ENCODE measurements at regions not wholly inside any gene's neighbourhood (a gene's known extent, or its start where the extent isn't known, plus 50 kb on each side); places are given as distances from the start of the nearest gene placed in this dataset.

DNA sequence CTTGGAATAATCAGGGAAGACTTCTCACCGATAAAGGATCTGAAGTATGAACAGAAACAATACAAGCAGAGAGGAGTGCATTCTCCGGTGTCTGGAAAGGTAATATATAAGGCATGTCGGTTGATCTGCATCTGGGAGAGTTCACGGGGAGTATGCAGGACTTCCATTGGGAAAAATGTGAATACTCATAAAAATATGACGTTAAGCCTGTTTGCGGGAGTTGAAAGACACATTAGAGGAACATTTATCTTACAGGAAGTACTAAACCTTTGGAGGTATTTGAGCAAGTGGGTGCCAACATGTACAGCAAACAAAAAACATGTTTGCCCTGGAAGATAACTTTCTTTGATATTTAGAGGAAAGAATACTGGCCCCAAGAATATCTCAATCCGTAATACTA is 286.8 kb downstream of the SLITRK6 start:
- Mint-ChIP-seq H3K27ac (no peak overlapping the region), H3K36me3 (ENCODE audit: insufficient read depth in 2 of 2) (no peaks in the 10 kb centered on the region), H3K4me1 (ENCODE audit: low read depth) (no peaks in the 10 kb centered on the region), H3K27me3 (ENCODE audit: low read depth) (no peaks in the 10 kb centered on the region), H3K9me3 (peaks cover 0 to 3% of the 10 kb centered on the region in 2 donors), H3K4me3 (no peak overlapping the region)
- DNase-seq (no peak), ATAC-seq (replicated peaks in 1 of 2) (no peak)

DNA sequence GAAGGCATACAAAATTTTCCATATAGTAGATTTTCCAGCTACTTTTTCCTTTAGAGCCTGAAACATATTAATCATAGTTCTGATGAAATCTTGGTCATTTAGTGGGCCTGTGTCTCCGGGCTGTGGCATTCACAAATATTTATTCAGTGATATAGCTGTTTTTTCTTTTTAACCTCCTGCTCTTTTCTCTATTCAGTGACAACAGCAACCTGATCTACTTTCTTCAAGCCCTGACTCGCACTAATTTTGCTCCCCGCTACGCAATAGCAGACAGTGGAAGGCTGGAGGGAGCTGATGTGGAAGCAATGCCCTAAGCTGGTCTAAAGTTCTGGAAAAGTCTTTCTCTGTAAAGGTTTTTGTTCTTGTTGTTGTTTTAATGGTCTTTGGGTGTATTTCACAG is 289.7 kb downstream of the SLITRK6 start:
- ATAC-seq (replicated peaks in 1 of 2) (no peak), DNase-seq (no peak)
- no peak overlapping the region for H3K27ac Mint-ChIP-seq
- no peaks in the 10 kb centered on the region for H3K27me3 Mint-ChIP-seq (ENCODE audit: low read depth)
- H3K36me3 Mint-ChIP-seq (ENCODE audit: insufficient read depth in 2 of 2): no peaks in the 10 kb centered on the region
- no peaks in the 10 kb centered on the region for H3K4me1 Mint-ChIP-seq (ENCODE audit: low read depth)
- no peak overlapping the region for H3K4me3 Mint-ChIP-seq
- H3K9me3 Mint-ChIP-seq: no peaks in the 10 kb centered on the region

DNA sequence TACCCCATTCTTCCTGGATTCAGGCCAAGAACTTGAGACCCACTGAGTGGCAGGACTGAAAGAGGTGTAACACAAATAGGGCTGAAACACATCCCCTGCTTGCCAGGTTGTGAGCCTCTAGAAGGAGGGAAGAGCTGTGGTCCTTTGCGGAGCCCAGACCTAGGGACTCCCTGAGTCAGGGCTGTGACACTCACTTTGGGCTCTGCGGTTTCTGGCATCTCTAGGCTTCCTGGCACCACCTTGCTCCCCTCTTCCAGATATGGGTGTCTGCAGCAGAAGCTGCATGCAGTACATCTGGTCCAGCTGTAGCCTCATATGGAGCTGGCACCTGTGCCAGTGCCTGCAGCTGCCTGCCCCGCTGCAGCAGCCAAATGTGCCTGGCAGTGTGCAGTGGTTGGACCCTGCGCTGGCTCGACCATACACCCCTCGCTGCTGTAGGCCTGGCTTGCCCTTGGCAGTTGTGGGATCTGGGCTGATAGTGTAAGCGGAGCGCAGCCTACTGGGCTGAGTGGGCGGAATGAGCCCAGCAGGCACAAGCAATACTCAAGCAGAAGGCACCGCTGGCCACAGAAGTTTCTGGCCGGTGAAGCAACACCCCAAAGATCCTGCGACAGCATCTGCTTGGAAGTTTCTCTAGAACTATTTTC is 290.4 kb downstream of the SLITRK6 start:
- DNase-seq (no peak), ATAC-seq (replicated peaks in 1 of 2) (no peak)
- H3K27me3 Mint-ChIP-seq (ENCODE audit: low read depth): no peaks in the 10 kb centered on the region
- H3K36me3 Mint-ChIP-seq (ENCODE audit: insufficient read depth in 2 of 2): no peaks in the 10 kb centered on the region
- H3K27ac Mint-ChIP-seq: no peak overlapping the region
- no peaks in the 10 kb centered on the region for H3K4me1 Mint-ChIP-seq (ENCODE audit: low read depth)
- no peaks in the 10 kb centered on the region for H3K9me3 Mint-ChIP-seq
- no peak overlapping the region for H3K4me3 Mint-ChIP-seq

- DNase-seq (no peak), ATAC-seq (replicated peaks in 1 of 2) (no peak)
- Mint-ChIP-seq H3K4me3 (no peak overlapping the region), H3K4me1 (ENCODE audit: low read depth) (no peaks in the 10 kb centered on the region), H3K27me3 (ENCODE audit: low read depth) (no peaks in the 10 kb centered on the region), H3K27ac (no peak overlapping the region), H3K9me3 (no peaks in the 10 kb centered on the region), H3K36me3 (ENCODE audit: insufficient read depth in 2 of 2) (no peaks in the 10 kb centered on the region)
Measured at GRCh38 chr13:85503797-85504196, 295.4 kb downstream of the SLITRK6 start.

DNA sequence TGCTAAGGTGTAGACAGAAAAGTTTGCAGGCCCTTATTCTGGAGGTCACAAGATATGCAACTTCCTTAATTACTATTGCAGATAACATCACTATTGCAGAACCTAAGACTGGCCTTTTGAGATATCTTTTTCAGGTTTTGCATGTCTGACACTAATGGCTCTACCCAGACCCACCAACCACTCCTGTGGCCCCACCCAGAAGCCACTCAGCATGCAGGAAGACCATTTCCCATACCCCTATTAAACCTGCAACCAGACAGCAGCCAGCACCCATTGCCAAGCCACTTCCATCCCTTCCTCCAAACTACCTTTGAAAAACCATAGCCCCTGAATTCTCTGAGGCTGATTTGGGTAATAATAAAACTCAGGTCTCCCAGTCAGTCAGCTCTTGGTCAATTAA is 297.6 kb downstream of the SLITRK6 start:
- no peaks in the 10 kb centered on the region for H3K4me1 Mint-ChIP-seq (ENCODE audit: low read depth)
- ATAC-seq (replicated peaks in 1 of 2) (no peak), DNase-seq (no peak)
- H3K9me3 Mint-ChIP-seq: no peaks in the 10 kb centered on the region
- no peaks in the 10 kb centered on the region for H3K27me3 Mint-ChIP-seq (ENCODE audit: low read depth)
- H3K36me3 Mint-ChIP-seq (ENCODE audit: insufficient read depth in 2 of 2): no peaks in the 10 kb centered on the region
- H3K27ac Mint-ChIP-seq: no peak overlapping the region
- H3K4me3 Mint-ChIP-seq: no peak overlapping the region

GRCh38 chr13:85500696-85501256 is 298.4 kb downstream of the SLITRK6 start:
- H3K9me3 Mint-ChIP-seq: no peaks in the 10 kb centered on the region
- no peak for DNase-seq
- ATAC-seq (replicated peaks in 1 of 2): no peak
- no peaks in the 10 kb centered on the region for H3K4me1 Mint-ChIP-seq (ENCODE audit: low read depth)
- no peaks in the 10 kb centered on the region for H3K36me3 Mint-ChIP-seq (ENCODE audit: insufficient read depth in 2 of 2)
- H3K27ac Mint-ChIP-seq: no peak overlapping the region
- H3K27me3 Mint-ChIP-seq (ENCODE audit: low read depth): no peaks in the 10 kb centered on the region
- no peak overlapping the region for H3K4me3 Mint-ChIP-seq

DNA sequence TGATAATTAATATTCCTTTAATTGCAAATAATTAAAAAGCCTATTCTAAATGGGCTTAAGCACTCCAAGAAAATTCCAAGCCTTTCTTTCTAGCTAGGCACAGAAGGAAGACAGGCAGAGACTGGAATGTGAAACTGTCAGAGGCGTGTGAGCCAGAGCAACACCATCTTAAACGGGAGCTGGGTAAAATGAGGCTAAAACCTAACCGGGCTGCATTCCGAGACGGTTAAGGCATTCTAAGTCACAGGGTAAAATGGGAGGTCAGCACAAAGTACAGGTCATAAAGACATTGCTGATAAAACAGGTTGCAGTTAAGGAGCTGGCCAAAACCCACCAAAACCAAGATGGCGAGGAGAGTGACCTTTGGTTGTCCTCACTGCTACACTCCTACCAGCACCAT is 300.4 kb downstream of the SLITRK6 start:
- DNase-seq: no peak
- Mint-ChIP-seq H3K27ac (no peak overlapping the region), H3K36me3 (ENCODE audit: insufficient read depth in 2 of 2) (no peaks in the 10 kb centered on the region), H3K4me1 (ENCODE audit: low read depth) (no peaks in the 10 kb centered on the region), H3K4me3 (no peak overlapping the region), H3K27me3 (ENCODE audit: low read depth) (no peaks in the 10 kb centered on the region), H3K9me3 (no peaks in the 10 kb centered on the region)
- no peak for ATAC-seq (replicated peaks in 1 of 2)

GRCh38 chr13:85497652-85498051 is 301.6 kb downstream of the SLITRK6 start:
- Mint-ChIP-seq H3K36me3 (ENCODE audit: insufficient read depth in 2 of 2) (no peaks in the 10 kb centered on the region), H3K27me3 (ENCODE audit: low read depth) (no peaks in the 10 kb centered on the region), H3K27ac (no peak overlapping the region), H3K4me1 (ENCODE audit: low read depth) (no peaks in the 10 kb centered on the region), H3K9me3 (peaks cover 0 to 3% of the 10 kb centered on the region in 2 donors), H3K4me3 (no peak overlapping the region)
- ATAC-seq (replicated peaks in 1 of 2) (no peak), DNase-seq (no peak)

GRCh38 chr13:85492283-85492682 is 306.9 kb downstream of the SLITRK6 start:
- H3K9me3 Mint-ChIP-seq: peaks cover 0 to 3% of the 10 kb centered on the region in 2 donors
- no peaks in the 10 kb centered on the region for H3K36me3 Mint-ChIP-seq (ENCODE audit: insufficient read depth in 2 of 2)
- no peak overlapping the region for H3K27ac Mint-ChIP-seq
- H3K4me1 Mint-ChIP-seq (ENCODE audit: low read depth): no peaks in the 10 kb centered on the region
- H3K4me3 Mint-ChIP-seq: no peak overlapping the region
- DNase-seq (no peak), ATAC-seq (replicated peaks in 1 of 2) (no peak)
- H3K27me3 Mint-ChIP-seq (ENCODE audit: low read depth): no peaks in the 10 kb centered on the region

DNA sequence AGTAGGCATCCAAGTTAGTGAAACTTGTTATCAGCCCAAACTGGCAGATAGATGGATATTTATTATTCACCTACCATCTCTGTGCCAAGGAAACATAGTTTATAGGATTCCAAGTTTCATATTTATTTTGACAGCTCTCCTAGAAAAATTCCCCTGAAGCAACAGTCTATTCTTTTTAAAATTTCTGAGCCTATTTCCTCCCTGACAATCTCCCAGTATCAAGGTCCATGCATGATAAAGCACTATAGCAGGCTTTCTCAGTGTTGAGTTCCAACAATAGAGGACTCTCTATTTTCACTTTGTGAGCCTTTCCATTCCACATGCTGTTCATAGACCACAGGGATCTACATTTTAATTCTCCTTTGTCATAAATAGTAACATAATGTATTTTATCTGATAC is 312.6 kb downstream of the SLITRK6 start:
- no peak overlapping the region for H3K4me3 Mint-ChIP-seq
- DNase-seq (no peak), ATAC-seq (replicated peaks in 1 of 2) (no peak)
- no peaks in the 10 kb centered on the region for H3K36me3 Mint-ChIP-seq (ENCODE audit: insufficient read depth in 2 of 2)
- no peak overlapping the region for H3K27ac Mint-ChIP-seq
- H3K4me1 Mint-ChIP-seq (ENCODE audit: low read depth): no peaks in the 10 kb centered on the region
- no peaks in the 10 kb centered on the region for H3K9me3 Mint-ChIP-seq
- no peaks in the 10 kb centered on the region for H3K27me3 Mint-ChIP-seq (ENCODE audit: low read depth)

DNA sequence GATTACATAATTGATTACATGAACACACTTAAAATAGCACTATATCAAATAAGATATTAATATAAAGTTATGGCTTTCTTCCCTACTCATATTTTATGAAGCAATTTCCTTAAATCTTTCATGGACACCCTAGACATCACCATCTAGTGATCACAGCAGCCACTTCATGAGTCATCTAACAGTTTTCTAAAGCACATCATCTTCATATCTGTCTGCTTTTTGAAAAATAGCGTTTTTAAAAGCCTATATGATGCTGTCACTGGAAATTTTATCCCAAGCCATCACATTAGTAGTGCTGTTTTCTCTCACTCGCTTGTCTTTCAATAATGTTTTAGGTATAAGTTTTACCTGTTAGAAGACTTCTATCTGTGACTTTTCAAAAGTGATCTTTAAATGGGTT is 326.1 kb downstream of the SLITRK6 start:
- H3K27ac Mint-ChIP-seq: no peak overlapping the region
- no peak overlapping the region for H3K4me3 Mint-ChIP-seq
- H3K36me3 Mint-ChIP-seq (ENCODE audit: insufficient read depth in 2 of 2): no peaks in the 10 kb centered on the region
- ATAC-seq (replicated peaks in 1 of 2) (no peak), DNase-seq (no peak)
- no peaks in the 10 kb centered on the region for H3K9me3 Mint-ChIP-seq
- no peaks in the 10 kb centered on the region for H3K4me1 Mint-ChIP-seq (ENCODE audit: low read depth)
- H3K27me3 Mint-ChIP-seq (ENCODE audit: low read depth): no peaks in the 10 kb centered on the region

DNA sequence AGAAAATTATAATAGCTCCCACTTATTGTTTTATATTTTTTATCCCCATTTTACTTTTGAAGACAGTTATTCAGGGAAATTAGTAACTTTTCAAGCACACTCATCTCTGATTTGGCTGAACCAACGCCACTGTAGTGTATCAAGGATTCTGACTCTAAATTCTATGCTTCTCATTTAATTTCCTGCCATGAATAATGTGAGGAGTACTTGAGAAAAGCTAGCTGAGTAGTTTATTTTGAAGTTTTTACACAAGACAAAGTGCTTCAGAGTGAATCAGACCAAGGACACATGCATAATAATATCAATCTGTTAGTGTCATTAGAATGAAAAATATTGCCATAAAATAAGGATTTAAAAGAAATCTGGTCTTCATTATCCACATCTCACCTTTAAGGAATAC is 329.9 kb downstream of the SLITRK6 start:
- Mint-ChIP-seq H3K4me3 (no peak overlapping the region), H3K27ac (no peak overlapping the region), H3K36me3 (ENCODE audit: insufficient read depth in 2 of 2) (no peaks in the 10 kb centered on the region), H3K4me1 (ENCODE audit: low read depth) (no peaks in the 10 kb centered on the region), H3K27me3 (ENCODE audit: low read depth) (no peaks in the 10 kb centered on the region), H3K9me3 (peaks cover 0 to 1% of the 10 kb centered on the region in 2 donors)
- ATAC-seq (replicated peaks in 1 of 2) (no peak), DNase-seq (no peak)

GRCh38 chr13:85462792-85463425 is 336.3 kb downstream of the SLITRK6 start:
- ATAC-seq (replicated peaks in 1 of 2): no peak
- H3K36me3 Mint-ChIP-seq (ENCODE audit: insufficient read depth in 2 of 2): no peaks in the 10 kb centered on the region
- H3K4me3 Mint-ChIP-seq: no peak overlapping the region
- H3K27ac Mint-ChIP-seq: no peak overlapping the region
- DNase-seq: no peak
- peaks cover 2 to 4% of the 10 kb centered on the region in 2 donors for H3K9me3 Mint-ChIP-seq
- no peaks in the 10 kb centered on the region for H3K4me1 Mint-ChIP-seq (ENCODE audit: low read depth)
- no peaks in the 10 kb centered on the region for H3K27me3 Mint-ChIP-seq (ENCODE audit: low read depth)

DNA sequence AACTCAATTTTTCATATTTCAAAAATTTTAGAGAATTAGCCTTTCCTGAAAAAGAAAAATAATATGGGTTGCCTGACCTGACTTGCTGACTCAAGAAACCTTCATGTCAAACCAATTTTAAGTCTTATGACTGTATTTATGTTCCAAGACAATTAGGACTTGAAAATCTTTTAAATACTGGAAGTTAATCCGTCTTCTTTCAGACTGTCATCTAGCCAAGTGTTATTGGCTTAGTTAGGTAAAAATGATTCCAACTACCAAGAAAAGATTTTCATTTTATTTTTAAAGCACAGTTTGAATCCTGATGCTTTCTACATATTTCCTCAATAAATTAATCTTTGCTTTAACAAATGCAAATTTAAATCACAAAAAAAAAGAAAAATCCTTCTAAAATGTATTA is 337.6 kb downstream of the SLITRK6 start:
- Mint-ChIP-seq H3K4me3 (no peak overlapping the region), H3K27me3 (ENCODE audit: low read depth) (no peaks in the 10 kb centered on the region), H3K36me3 (ENCODE audit: insufficient read depth in 2 of 2) (peaks cover 0 to 5% of the 10 kb centered on the region in 2 donors), H3K9me3 (peaks cover 7 to 10% of the 10 kb centered on the region in 2 donors), H3K27ac (no peak overlapping the region), H3K4me1 (ENCODE audit: low read depth) (no peaks in the 10 kb centered on the region)
- ATAC-seq (replicated peaks in 1 of 2) (no peak), DNase-seq (no peak)
